ENCODE measurements at regions not wholly inside any gene's neighbourhood (a gene's known extent, or its start where the extent isn't known, plus 50 kb on each side); places are given as distances from the start of the nearest gene placed in this dataset.

- intact Hi-C loops (cut with DNase I), result no loop called here
- Histone ChIP-seq H3K36me3 (no peaks in the 10 kb centered on the region), H3K9me3 (no peaks in the 10 kb centered on the region), H3K27me3 (no peaks in the 10 kb centered on the region), H3K27ac (no peak overlapping the region), H3K4me1 (no peaks in the 10 kb centered on the region), H3K4me3 (no peak overlapping the region)
- ATAC-seq (no peak), DNase-seq (no peak)
- TF ChIP-seq, protein P1, sequence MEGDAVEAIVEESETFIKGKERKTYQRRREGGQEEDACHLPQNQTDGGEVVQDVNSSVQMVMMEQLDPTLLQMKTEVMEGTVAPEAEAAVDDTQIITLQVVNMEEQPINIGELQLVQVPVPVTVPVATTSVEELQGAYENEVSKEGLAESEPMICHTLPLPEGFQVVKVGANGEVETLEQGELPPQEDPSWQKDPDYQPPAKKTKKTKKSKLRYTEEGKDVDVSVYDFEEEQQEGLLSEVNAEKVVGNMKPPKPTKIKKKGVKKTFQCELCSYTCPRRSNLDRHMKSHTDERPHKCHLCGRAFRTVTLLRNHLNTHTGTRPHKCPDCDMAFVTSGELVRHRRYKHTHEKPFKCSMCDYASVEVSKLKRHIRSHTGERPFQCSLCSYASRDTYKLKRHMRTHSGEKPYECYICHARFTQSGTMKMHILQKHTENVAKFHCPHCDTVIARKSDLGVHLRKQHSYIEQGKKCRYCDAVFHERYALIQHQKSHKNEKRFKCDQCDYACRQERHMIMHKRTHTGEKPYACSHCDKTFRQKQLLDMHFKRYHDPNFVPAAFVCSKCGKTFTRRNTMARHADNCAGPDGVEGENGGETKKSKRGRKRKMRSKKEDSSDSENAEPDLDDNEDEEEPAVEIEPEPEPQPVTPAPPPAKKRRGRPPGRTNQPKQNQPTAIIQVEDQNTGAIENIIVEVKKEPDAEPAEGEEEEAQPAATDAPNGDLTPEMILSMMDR (IDR thresholded peaks at IDR 0.05), result no peak
These were observed 60.9 kb upstream of the FSCB start for GRCh38 chr14:44567997-44568396.

GRCh38 chr14:44565968-44566367 is 58.9 kb upstream of the FSCB start:
- TF ChIP-seq, protein P1 (IDR thresholded peaks at IDR 0.05), result no peak
- Histone ChIP-seq H3K9me3 (no peaks in the 10 kb centered on the region), H3K36me3 (no peaks in the 10 kb centered on the region), H3K27me3 (no peaks in the 10 kb centered on the region), H3K27ac (no peak overlapping the region), H3K4me3 (no peak overlapping the region), H3K4me1 (no peaks in the 10 kb centered on the region)
- ATAC-seq, result no peak
- no peak for DNase-seq
- intact Hi-C loops (cut with DNase I), result no loop called here

- TF ChIP-seq, protein P1 (IDR thresholded peaks at IDR 0.05), result no peak
- no peak for DNase-seq
- intact Hi-C loops (cut with DNase I), result no loop called here
These were observed 57.8 kb upstream of the FSCB start for GRCh38 chr14:44564908-44565307.

More at GRCh38 chr14:44564908-44565307, 57.8 kb upstream of the FSCB start:
- no peaks in the 10 kb centered on the region for H3K36me3 ChIP-seq
- no peak for ATAC-seq
- H3K27me3 ChIP-seq, result no peaks in the 10 kb centered on the region
- H3K4me3 ChIP-seq, result no peak overlapping the region
- no peak overlapping the region for H3K27ac ChIP-seq
- H3K9me3 ChIP-seq, result no peaks in the 10 kb centered on the region
- H3K4me1 ChIP-seq, result no peaks in the 10 kb centered on the region

All from upper lobe of right lung (tissue), 1 donor.